ENCODE measurements at regions not wholly inside any gene's neighbourhood (a gene's known extent, or its start where the extent isn't known, plus 50 kb on each side); places are given as distances from the start of the nearest gene placed in this dataset.

- DNase-seq (ENCODE audit: low spot score), result no peak
- TF ChIP-seq CTCF (IDR thresholded peaks at IDR 0.05; ENCODE audit: extremely low read depth, missing control alignments), result no peak
Observed at GRCh38 chr5:2156358-2157059, 273.8 kb upstream of the IRX4 start.

- no peak for DNase-seq (ENCODE audit: low spot score)
- TF ChIP-seq CTCF (IDR thresholded peaks at IDR 0.05; ENCODE audit: extremely low read depth, missing control alignments), result no peak
Observed at GRCh38 chr5:2155556-2155955, 272.8 kb upstream of the IRX4 start.

DNA sequence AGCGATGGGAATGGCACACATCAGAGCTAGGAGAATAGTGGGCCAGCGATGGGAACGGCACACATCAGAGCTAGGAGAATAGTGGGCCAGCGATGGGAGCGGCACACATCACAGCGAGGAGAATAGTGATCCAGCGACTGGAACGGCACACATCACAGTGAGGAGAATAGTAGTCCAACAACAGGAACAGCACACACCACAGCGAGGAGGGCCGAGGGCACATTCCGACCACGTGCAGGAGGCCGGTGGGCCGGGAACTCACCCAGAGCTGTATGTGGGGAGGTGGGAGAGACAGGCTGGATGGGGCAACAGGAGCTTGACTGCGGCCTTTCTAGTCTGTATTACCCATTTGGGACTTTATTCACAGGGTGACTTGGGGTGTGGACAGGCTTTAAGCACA lies 271.1 kb upstream of the IRX4 start:
- no peak for TF ChIP-seq CTCF (IDR thresholded peaks at IDR 0.05; ENCODE audit: extremely low read depth, missing control alignments)
- no peak for DNase-seq (ENCODE audit: low spot score)

- no peak for DNase-seq (ENCODE audit: low spot score)
- TF ChIP-seq CTCF (IDR thresholded peaks at IDR 0.05; ENCODE audit: extremely low read depth, missing control alignments), result no peak
Observed at GRCh38 chr5:2153350-2153749, 270.6 kb upstream of the IRX4 start.

GRCh38 chr5:2151301-2151888 lies 268.7 kb upstream of the IRX4 start:
- peak; percentile 50 for TF ChIP-seq CTCF (IDR thresholded peaks at IDR 0.05; ENCODE audit: extremely low read depth, missing control alignments)
- peak; percentile 51 for DNase-seq (ENCODE audit: low spot score)

DNA sequence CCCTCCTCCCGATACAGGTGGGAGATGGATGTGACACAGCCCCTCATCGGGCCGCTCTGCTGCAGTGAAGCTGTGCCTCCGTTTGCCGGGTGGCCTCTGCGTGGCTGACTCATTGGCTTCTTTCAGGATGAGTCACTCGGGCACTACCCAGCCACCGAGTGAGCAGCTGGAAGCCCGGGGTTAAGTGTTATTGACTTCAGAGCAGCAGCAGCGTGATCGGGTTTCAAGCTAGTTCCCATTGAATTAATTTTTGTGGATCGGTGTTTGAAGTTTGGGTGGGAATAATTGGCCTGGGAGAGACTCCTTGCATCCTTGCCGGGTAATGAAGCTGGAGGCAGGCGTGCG lies 266.4 kb upstream of the IRX4 start:
- no peak for TF ChIP-seq CTCF (IDR thresholded peaks at IDR 0.05; ENCODE audit: extremely low read depth, missing control alignments)
- no peak for DNase-seq (ENCODE audit: low spot score)

GRCh38 chr5:2148312-2149194 lies 265.8 kb upstream of the IRX4 start:
- DNase-seq (ENCODE audit: low spot score), result no peak
- TF ChIP-seq CTCF (IDR thresholded peaks at IDR 0.05; ENCODE audit: extremely low read depth, missing control alignments), result no peak

Measured in GM20000 (cell line).